ENCODE measurements at regions not wholly inside any gene's neighbourhood (a gene's known extent, or its start where the extent isn't known, plus 50 kb on each side); places are given as distances from the start of the nearest gene placed in this dataset.
A peak's percentile ranks its signal among the peaks of the same experiment; 100 is the strongest.

GRCh38 chr4:114177628-114178027 is 198.2 kb upstream of the ARSJ start:
- DNase-seq (ENCODE audit: low read depth), result no peak

- no peak for DNase-seq (ENCODE audit: low read depth)
Observed at GRCh38 chr4:114178392-114178791, 198.9 kb upstream of the ARSJ start.

GRCh38 chr4:114180481-114180880 is 201.0 kb upstream of the ARSJ start:
- DNase-seq (ENCODE audit: low read depth), result peak; percentile 15

- no peak for DNase-seq (ENCODE audit: low read depth)
Observed at GRCh38 chr4:114184901-114185300, 205.5 kb upstream of the ARSJ start.

- no peak for DNase-seq (ENCODE audit: low read depth)
Observed at GRCh38 chr4:114187592-114187991, 208.1 kb upstream of the ARSJ start.

GRCh38 chr4:114191496-114191895 is 212.0 kb upstream of the ARSJ start:
- no peak for DNase-seq (ENCODE audit: low read depth)

GRCh38 chr4:114192854-114193253 is 213.4 kb upstream of the ARSJ start:
- no peak for DNase-seq (ENCODE audit: low read depth)

GRCh38 chr4:114193624-114194399 is 214.4 kb upstream of the ARSJ start:
- DNase-seq (ENCODE audit: low read depth), result no peak

GRCh38 chr4:114196606-114197005 is 217.2 kb upstream of the ARSJ start:
- DNase-seq (ENCODE audit: low read depth), result no peak

- no peak for DNase-seq (ENCODE audit: low read depth)
Observed at GRCh38 chr4:114200026-114200425, 220.6 kb upstream of the ARSJ start.

GRCh38 chr4:114205261-114205660 is 225.8 kb upstream of the ARSJ start:
- DNase-seq (ENCODE audit: low read depth), result no peak

- DNase-seq (ENCODE audit: low read depth), result no peak
Observed at GRCh38 chr4:114208574-114209151, 229.2 kb upstream of the ARSJ start.

- DNase-seq (ENCODE audit: low read depth), result no peak
Observed at GRCh38 chr4:114209584-114209983, 230.1 kb upstream of the ARSJ start.

GRCh38 chr4:114211556-114211955 is 232.1 kb upstream of the ARSJ start:
- DNase-seq (ENCODE audit: low read depth), result no peak

- no peak for DNase-seq (ENCODE audit: low read depth)
Observed at GRCh38 chr4:114217150-114217817, 237.8 kb upstream of the ARSJ start.

GRCh38 chr4:114223580-114223979 is 244.1 kb upstream of the ARSJ start:
- no peak for DNase-seq (ENCODE audit: low read depth)

- no peak for DNase-seq (ENCODE audit: low read depth)
Observed at GRCh38 chr4:114225436-114225835, 246.0 kb upstream of the ARSJ start.

- no peak for DNase-seq (ENCODE audit: low read depth)
Observed at GRCh38 chr4:114226179-114226578, 246.7 kb upstream of the ARSJ start.

GRCh38 chr4:114226968-114227760 is 247.7 kb upstream of the ARSJ start:
- DNase-seq (ENCODE audit: low read depth), result no peak

- no peak for DNase-seq (ENCODE audit: low read depth)
Observed at GRCh38 chr4:114229706-114230105, 250.3 kb upstream of the ARSJ start.

- DNase-seq (ENCODE audit: low read depth), result no peak
Observed at GRCh38 chr4:114236171-114236769, 256.8 kb upstream of the ARSJ start.

GRCh38 chr4:114237997-114238396 is 258.6 kb upstream of the ARSJ start:
- no peak for DNase-seq (ENCODE audit: low read depth)

All from activated T-cell treated with anti-CD3 and anti-CD28 coated beads for 48 hours (primary cell).